ENCODE measurements at regions not wholly inside any gene's neighbourhood (a gene's known extent, or its start where the extent isn't known, plus 50 kb on each side); places are given as distances from the start of the nearest gene placed in this dataset.
"Not testable (repeated sequence)": the region's sequence is repeated elsewhere in the genome, so short reads cannot be mapped to it uniquely, and the experiment has no call there.

DNA sequence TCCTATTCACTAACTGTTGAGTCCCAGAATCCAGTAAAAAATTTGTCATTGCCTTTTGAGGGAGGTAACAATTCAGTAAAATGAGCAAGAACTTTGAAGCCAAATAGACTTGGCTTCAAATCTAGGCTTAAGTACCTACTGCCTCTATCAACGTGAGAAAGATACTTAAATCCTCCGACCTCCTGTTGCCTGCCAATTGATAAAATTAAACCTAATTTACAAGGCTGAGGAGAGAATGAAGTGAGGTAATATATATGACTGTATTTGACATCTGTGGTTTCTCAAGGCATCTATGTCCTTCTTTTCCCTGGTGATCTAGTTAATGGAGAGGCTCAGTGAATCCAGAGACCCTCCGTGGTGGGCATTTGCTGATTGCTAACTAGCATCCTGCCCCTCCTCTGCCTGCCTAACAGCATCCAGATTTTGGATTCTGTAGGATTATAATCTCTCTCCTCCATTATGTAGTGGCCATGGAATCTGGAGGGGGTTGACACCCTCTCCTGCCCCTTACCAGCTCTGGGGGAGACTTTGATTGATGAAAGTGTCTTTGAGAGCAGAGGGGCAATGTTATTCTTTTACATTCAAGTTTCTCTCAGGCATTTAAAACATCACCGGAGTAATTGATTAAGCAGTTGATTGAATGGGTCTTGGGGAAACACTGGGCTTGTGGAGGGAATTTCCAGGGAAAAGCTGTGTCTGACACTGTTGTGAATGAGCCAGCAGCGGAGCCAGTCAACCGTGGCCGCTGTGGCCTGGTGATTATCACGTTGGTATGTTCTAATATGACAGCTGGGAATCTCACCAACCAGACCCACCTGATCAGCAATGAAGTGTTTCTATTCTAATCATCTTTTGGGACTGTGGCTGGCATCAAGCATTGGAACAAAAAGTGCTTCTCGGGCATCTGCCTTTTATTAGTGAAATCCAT is 140.7 kb upstream of the FAM78B start:
- no peak for DNase-seq

DNA sequence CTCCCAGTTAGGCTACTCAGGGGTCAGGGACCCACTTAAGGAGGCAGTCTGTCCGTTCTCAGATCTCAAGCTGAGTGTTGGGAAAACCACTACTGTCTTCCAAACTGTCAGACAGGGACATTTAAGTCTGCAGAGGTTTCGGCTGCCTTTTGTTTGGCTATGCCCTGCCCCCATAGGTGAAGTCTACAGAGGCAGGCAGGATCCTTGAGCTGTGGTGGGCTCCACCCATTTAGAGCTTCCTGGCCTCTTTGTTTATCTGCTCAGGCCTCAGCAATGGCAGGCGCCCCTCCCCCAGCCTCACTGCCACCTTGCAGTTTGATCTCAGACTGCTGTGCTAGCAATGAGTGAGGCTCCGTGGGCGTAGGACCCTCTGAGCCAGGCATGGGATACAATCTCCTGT is 149.5 kb upstream of the FAM78B start:
- DNase-seq, result not testable (repeated sequence)

DNA sequence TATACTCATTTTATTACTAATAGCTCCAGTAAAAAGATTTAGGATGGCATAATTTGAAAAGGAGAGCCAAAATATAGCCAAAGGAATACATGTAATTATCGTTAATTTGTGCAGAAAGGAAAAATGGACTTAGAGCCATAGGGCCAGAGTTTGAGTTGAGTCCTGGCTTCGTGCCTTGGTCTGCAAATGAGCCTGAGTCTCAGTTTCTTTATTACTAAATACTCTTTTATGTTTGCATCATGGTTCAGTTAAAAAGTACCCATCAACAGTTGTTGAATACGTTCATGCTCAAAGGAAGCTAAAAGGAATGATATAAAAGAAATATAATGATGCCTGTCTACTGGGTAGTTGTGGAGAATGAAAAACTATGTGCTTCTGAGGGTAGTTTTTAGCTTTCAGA is 155.7 kb upstream of the FAM78B start:
- DNase-seq, result no peak

DNA sequence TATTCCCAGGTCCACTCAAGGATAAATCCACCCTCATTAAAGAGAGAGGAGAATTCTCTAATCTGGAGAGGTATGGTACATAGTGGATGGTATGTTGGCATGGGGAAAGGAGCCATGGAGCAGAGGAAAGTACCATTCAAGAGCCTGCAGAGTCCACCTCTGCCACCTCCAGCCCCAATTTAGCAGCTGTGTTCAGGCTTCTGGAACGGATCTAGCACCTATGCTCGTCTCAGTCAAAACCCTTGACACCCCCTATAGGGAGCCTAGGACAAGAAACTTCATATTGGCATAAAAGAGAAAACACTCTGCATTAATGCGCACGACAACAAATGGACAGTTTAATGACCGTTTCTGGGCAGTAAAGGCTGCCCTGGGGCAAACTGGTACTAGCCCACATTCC is 161.1 kb upstream of the FAM78B start:
- no peak for DNase-seq

DNA sequence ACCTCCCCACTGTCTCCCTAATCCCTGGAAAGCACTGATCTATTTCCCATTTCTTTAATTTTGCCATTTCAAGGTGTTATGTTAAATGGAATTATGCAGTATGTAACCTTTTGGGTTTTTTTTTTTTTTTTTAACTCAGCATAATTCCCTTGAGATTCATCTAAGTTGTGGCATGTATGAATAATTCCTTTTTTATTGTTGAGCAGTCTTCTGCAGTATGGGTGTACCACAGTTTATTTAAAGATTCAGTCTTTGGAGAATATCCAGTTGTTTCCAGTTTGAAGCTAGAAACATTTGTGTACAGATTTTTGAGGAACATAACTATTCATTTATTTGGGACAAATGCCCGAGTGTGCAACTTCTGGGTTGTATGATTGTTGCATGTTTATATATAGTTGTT is 162.2 kb upstream of the FAM78B start:
- DNase-seq, result no peak

DNA sequence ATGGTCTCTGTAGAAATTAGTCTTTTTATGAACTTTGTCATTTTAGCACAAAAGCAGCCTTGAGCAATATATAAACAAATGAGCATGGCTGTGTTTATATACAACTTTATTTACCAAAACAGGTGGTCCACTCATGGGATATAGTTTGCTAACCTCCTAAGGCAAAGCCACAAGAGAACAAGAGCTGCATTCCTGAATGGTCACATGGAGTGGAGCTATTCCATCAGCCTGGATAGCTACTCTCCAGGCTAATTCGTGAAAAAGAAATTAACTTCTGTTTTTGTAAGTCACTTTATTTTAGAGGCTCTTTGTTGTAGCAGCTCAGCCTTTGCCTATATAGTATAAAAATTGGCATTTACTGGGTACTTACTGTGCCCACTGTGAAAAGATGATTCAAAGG is 163.3 kb upstream of the FAM78B start:
- no peak for DNase-seq

DNA sequence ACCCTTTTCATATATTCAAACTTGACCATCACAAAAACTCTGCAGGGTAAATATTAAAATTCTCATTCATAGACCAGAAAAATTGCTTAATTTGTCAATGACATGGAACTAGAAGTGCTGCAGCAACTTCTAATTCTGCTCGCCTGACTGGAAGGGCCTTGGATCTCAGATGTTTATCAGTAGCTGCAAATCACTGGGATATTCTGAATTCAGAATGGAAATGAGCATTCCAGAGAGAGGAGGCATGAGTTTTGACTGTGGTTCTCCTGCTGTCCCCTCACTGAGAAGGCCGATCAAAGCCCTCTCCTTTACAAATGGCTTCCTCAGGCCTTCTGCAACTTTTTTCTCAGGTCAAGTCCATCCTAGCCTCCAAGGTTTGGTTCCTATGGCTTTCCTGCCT is 171.3 kb upstream of the FAM78B start:
- no peak for DNase-seq

DNA sequence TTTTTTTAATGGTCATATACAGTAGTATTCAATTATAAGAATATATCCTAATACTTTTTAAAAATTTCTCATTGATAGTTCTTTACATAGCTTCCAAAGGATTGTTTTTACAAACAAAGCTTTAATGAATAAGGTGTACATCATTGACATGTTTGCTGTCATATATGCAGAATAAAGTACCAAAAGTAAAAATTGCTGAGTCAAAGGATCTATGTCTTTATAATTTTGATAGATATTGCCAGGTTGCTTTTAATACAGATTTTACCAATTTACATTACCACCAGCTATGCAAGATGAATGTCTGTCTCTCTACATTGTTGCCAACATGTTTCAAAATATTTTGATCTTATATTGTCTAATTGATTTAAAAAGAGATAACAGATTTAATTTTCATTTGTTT is 173.9 kb upstream of the FAM78B start:
- DNase-seq, result no peak

DNA sequence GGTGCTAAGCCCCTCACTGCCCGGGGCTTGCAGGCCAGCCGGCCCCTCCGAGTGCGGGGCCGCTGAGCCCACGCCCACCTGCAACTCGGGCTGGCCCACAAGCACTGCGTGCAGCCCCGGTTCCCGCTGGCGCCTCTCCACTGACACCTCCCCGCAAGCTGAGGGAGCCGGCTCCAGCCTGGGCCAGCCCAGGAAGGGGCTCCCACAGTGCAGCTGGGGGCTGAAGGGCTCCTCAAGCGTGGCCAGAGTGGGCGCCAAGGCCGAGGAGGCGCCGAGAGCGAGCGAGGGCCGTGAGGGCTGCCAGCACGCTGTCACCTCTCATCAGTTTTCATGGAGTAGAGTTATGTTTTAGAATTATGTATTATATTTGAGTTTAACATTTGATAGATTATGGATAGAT is 176.5 kb upstream of the FAM78B start:
- no peak for DNase-seq

DNA sequence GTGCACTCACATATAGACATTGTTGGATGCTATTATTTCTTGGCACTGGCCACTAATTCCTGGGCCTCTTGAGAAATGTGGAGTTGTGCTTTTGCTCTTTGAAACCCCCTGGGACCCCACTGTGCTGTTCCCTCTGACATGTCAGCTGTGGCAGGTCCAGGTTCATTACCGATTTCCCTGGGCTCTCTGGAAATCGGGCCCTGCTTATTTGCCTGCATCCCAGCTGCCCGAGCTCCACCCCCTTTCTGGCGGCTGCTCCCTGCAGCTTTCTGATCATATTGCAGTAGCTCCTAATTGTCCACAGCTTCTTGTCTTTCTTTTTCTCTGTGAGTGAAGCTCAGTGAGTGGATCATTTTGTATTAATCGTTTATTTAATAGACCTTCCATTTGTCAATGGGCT is 183.7 kb upstream of the FAM78B start:
- DNase-seq, result no peak

DNA sequence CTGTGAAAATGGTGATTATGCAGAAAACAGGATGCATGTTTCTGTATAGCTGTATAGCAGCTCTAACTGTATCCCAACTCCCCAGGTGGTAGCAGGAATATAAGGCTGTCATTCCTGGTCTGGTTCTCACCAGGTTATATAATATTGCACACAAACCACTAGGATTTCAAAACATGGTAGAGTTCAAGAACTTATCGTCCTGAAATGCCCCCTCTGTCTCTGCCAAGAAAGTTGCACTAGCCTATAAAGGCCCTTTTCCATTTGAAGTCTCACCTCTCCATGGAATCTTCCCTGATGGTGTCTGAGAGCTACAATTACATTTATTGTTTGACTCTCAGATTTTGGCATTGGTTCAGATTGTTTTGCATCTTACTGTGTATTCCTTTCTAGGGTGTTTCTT is 184.9 kb upstream of the FAM78B start:
- no peak for DNase-seq

DNA sequence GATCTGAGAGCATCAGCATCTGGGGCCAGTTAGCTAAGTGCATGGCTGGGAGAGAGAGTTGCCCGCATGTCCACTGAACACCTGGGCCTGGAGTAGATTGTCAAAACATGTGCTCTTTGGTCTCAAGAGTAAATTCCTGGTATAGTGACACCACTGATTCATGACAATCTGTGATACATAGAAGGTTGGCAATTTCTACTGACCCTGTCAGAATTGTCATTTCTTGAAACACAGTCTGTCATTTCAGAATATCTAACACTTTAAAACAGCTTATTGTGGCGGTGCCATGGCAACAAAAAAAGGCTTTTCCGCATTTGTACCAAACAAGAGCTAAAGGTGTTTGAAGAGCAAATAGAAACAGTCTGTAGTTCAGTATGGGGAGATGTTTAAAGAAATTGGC is 186.4 kb upstream of the FAM78B start:
- no peak for DNase-seq

DNA sequence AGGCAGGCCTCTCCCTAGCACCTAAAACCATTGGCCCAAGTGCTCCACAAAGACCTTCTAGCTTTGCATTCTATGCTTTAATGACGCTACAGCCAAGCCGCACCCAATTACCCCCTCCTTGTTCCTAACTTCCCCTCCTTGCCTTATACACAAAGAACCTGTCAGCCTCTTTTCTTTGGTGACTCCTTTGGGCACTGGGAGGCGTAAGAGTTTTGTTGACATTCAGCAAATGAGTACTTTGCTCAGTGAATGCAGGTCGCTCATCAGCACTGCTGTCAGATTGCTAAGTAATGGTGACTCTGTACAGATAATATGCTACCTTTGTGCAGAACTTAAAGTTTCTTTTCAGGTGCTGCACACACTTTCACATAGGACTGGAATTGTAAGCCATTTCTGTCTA is 187.6 kb upstream of the FAM78B start:
- no peak for DNase-seq

DNA sequence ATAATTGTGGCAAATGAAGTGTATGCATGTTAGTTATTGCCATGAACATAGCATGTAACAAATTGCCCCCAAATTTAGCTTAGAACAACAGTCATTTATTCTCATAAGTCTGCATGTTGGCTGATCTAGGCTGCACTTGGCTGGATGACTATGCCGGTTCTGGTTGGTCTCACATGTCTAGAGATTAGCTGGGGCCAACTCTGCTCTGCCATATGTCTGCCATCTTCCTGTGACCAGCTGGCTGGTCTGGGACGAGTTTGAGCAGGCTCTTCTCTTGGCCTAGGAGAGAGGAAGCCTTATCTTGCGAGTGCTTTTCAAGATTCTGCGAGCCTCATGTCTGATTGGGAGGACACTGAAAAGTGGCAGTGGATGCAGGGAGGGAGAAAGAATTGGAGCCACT is 198.3 kb upstream of the FAM78B start:
- no peak for DNase-seq

DNA sequence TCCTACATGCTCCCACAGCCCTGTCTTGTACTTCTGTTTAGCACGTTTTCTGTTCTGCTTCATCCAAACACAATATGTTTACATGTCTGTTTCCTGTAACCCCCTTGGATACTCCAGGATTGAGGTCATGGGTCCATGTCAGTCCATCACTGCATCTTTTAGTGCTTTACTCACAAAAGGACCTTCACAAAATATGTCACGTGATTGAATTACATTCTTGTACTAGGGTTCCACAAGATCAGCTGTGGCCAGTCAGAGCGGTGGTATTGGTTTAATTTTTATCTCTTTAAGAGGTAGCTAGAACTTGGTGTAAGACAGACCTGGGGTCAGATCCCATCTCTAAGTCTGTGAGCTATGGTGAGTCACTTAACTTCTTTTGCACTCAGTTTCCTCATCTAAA is 201.2 kb upstream of the FAM78B start:
- DNase-seq, result no peak

DNA sequence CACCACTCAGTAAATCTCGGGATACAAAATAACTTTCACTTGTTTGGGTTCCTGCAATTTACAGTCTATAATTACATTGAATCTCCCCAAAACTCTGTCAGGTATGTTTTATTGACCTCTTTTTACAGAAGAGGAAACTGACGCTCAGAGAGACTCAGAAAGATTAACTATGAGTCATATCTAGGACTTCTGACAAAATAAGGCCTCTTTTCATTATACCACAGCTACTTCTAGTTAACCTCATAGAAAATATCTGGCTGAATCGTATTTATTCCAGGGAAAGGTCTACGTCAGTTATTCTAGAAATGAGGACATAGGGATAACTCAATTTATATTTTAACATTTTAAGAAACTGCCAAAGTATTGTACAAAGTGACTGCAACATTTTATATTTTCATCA is 211.1 kb upstream of the FAM78B start:
- no peak for DNase-seq

DNA sequence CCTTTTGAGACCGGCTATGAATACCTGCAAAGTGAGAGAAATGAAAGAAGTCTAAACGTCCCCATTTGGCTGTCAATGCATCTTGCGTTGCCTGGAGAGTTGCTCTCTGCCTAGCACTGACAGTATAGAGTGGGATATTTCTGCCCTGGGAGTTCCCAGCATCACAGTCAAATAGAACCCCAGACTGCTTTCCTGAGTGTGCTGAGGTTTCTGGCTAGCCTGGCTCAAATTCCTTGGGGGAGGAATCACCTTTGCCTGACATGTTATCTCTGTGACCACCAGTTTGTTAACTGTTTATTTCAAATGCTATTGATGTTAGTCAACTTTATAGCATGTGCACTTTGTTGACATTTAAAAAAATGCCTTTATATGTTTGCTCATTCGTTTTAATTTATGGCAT is 212.0 kb upstream of the FAM78B start:
- no peak for DNase-seq

DNA sequence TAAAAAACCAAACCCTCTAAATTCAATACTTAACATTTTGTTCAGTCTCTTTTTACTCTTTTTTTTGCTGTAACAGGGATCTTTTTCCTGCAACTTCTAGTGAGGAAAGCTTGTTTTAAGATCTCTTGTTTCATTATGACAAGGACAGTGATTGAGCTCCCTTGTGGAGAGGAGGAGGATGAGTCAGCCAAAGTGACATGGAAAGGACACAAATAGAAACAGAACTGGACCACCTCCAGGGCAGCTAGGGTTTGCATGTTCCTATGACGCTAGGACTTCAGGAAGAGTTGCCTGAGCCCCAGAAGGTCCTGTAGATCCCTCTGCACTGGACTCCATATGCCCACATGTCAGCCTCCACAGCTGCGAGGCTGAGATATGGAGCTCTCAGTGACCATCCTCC is 212.6 kb upstream of the FAM78B start:
- no peak for DNase-seq

DNA sequence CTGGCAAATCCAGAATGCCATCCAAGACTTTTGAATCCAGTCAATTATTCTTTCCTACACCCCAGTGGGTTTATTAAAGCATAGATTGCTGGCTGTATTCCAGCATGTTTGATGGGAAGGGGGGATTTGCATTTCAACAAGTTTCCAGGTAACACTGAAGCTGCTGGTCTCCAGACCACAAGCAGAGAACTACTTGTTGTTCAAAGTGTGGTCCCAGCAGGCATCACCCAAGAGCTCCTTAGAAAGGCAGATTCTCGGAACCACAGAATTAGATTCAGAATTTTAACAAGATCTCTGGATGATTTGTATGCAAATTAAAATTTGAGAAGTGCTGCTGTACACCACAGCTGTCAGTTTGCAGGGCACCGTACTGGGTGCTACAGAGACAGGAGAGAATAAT is 216.3 kb upstream of the FAM78B start:
- DNase-seq, result no peak

DNA sequence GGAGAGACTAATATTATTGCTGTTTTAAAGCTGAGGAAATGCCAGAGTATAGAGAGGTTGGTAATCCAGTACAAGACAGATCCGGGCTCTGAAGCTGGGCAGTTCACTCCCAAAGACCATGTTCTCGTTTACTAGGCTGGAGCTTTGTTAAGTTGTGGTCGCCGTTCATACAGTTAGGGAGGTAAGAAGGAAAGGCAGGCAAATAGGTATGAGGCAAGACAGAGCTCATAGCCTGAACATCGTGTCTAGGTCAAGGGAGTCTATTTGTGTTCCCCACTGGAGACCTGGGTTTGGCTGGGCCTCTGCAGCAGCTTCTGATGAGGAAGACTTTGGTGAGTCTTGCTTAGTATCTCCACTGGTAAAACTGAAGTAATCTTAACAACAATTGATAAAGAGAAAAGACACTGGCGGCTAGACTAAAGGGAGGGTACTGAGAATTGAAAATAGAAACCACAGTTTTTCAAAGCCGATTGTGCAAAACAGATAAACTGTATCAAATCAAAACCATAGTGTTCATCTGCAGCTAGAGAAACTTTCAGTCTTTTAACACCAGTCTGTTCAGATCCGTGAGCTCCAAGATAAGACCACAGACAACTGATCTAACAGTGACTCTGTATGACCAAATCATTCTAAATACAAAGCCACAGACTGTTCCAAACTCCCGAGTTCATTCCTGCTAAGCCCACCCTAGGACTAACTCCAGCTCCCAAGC is 217.0 kb upstream of the FAM78B start:
- DNase-seq, result no peak

DNA sequence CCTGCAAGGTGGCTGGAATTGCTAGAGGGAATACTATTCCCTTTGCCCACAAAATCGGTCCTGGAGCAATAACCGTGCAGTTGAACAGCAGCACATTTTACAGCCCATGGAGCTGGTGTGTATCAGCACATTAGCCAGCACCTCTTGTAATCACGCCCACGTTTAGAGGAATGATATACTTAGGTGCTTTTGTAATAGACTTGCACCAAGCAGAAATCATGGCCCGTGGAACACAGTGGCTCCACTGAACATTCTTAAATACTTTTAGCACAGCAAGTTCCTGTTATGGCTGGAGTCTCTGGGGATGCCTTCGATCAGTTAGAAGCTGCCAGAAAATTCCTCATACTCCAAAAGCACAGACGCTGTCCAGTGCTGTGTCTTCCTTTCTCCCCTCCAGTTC is 218.1 kb upstream of the FAM78B start:
- no peak for DNase-seq

DNA sequence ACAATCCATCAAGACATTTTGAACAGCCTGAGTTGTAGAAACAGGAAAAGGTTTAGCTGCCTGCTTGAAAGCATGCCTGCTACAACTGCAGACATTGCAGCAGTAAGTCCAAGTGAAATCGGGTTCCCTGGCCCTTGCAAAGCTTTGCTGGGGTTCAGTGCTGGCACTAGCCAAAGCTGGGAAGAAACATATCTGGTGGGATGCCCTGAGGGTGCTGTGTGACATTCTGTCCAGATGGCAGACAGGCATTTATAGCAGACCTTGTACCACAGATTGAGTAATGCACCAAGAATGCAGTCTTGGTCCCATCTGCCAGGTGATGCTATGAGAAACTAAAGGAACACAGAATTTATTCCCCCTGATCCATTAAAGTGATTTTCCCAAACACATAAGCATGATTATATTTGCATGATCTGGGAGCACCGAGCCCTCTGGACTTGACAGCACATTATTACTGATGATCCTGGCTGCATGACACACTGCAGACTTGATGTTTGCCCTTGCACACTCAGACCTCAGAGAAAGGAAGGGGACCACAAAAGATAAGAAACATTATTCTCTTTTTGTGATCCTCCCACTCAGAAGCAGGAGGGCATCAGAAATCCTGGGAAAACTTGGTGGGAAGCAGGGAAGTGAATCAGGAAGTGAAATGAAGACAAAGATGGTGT is 223.7 kb upstream of the FAM78B start:
- no peak for DNase-seq

DNA sequence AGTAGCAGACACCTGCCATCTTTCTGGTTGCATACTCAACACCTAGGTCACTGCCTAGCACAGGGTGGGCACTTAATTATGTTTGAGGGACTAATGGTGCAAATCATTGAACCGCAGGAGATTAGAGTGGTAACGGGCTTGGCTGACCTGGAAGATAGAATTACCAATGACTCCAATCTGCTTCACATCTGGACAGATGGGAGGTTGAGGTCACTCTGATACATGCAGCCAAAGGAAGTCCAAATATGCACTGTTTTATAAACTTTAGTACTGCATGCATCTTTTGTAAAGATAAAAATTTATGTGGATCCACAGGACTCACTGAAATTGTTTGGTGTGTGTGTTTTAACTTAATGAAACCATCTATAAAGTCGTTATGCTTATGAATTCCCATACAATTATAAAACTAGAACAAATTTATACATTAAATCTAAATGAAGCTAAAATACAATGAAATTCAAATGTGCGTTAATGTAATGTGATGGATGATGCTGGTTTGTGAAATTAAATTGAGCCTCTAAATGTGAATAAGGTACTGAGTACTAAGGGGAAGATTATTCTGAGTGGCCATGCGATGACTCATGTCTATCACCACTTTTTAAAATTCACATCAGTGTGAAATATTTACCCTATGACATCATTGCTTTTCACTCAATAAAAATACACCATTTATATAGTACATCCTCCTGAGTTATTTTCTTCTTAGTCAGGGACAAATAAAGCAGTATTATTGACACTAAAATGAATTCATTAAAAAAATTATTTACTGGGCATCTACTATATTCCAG is 224.7 kb upstream of the FAM78B start:
- DNase-seq, result no peak

All from DMS 273 treated with DMSO at 0.1 percent for 48 hours (cell line).